ENCODE measurements at regions not wholly inside any gene's neighbourhood (a gene's known extent, or its start where the extent isn't known, plus 50 kb on each side); places are given as distances from the start of the nearest gene placed in this dataset.
A peak's percentile ranks its signal among the peaks of the same experiment; 100 is the strongest.
"Not testable (repeated sequence)": the region's sequence is repeated elsewhere in the genome, so short reads cannot be mapped to it uniquely, and the experiment has no call there.

- DNase-seq (ENCODE audit: low read depth): no peak
These were observed 202.9 kb downstream of the USP25 start for GRCh38 chr21:15932726-15933125.

GRCh38 chr21:15935530-15935929 is 205.7 kb downstream of the USP25 start:
- DNase-seq (ENCODE audit: low read depth): no peak

GRCh38 chr21:15943009-15943666 is 213.4 kb downstream of the USP25 start:
- DNase-seq (ENCODE audit: low read depth): peak; percentile 1

- DNase-seq (ENCODE audit: low read depth): no peak
These were observed 217.9 kb downstream of the USP25 start for GRCh38 chr21:15947677-15948076.

- DNase-seq (ENCODE audit: low read depth): no peak
These were observed 223.9 kb downstream of the USP25 start for GRCh38 chr21:15953551-15954116.

GRCh38 chr21:15964236-15964855 is 234.6 kb downstream of the USP25 start:
- no peak for DNase-seq (ENCODE audit: low read depth)

- DNase-seq (ENCODE audit: low read depth): no peak
These were observed 236.4 kb downstream of the USP25 start for GRCh38 chr21:15966231-15966630.

GRCh38 chr21:15966651-15967050 is 236.9 kb downstream of the USP25 start:
- no peak for DNase-seq (ENCODE audit: low read depth)

- DNase-seq (ENCODE audit: low read depth): no peak
These were observed 237.9 kb downstream of the USP25 start for GRCh38 chr21:15967661-15968060.

- DNase-seq (ENCODE audit: low read depth): no peak
These were observed 239.1 kb downstream of the USP25 start for GRCh38 chr21:15968776-15969310.

- DNase-seq (ENCODE audit: low read depth): no peak
These were observed 247.0 kb downstream of the USP25 start for GRCh38 chr21:15976807-15977206.

- DNase-seq (ENCODE audit: low read depth): no peak
These were observed 248.5 kb downstream of the USP25 start for GRCh38 chr21:15978215-15978738.

- DNase-seq (ENCODE audit: low read depth): not testable (repeated sequence)
These were observed 249.7 kb downstream of the USP25 start for GRCh38 chr21:15979493-15979892.

GRCh38 chr21:15986277-15986676 is 256.5 kb downstream of the USP25 start:
- no peak for DNase-seq (ENCODE audit: low read depth)

GRCh38 chr21:15992171-15992570 is 262.4 kb downstream of the USP25 start:
- DNase-seq (ENCODE audit: low read depth): no peak

GRCh38 chr21:15993951-15994350 is 264.2 kb downstream of the USP25 start:
- no peak for DNase-seq (ENCODE audit: low read depth)

GRCh38 chr21:15999741-16000140 is 270.0 kb downstream of the USP25 start:
- DNase-seq (ENCODE audit: low read depth): no peak

- DNase-seq (ENCODE audit: low read depth): no peak
These were observed 273.2 kb downstream of the USP25 start for GRCh38 chr21:16002874-16003466.

GRCh38 chr21:16004086-16004485 is 274.3 kb downstream of the USP25 start:
- no peak for DNase-seq (ENCODE audit: low read depth)

- DNase-seq (ENCODE audit: low read depth): no peak
These were observed 274.7 kb downstream of the USP25 start for GRCh38 chr21:16004523-16004922.

GRCh38 chr21:16005996-16006395 is 276.2 kb downstream of the USP25 start:
- no peak for DNase-seq (ENCODE audit: low read depth)

- DNase-seq (ENCODE audit: low read depth): no peak
These were observed 278.2 kb downstream of the USP25 start for GRCh38 chr21:16007943-16008342.

- no peak for DNase-seq (ENCODE audit: low read depth)
These were observed 281.9 kb downstream of the USP25 start for GRCh38 chr21:16011719-16012118.
